ENCODE measurements at regions not wholly inside any gene's neighbourhood (a gene's known extent, or its start where the extent isn't known, plus 50 kb on each side); places are given as distances from the start of the nearest gene placed in this dataset.

GRCh38 chr15:73001840-73002239 is 50.4 kb upstream of the NEO1 start:
- H3F3A ChIP-seq (ENCODE audit: insufficient read depth, low read depth): no peaks in the 10 kb centered on the region
- no peak overlapping the region for H3K4me2 ChIP-seq
- H3K9me2 ChIP-seq (ENCODE audit: insufficient read depth): no peaks in the 10 kb centered on the region
- no peaks in the 10 kb centered on the region for H3K9me3 ChIP-seq (ENCODE audit: insufficient read depth, low read depth)
- no peaks in the 10 kb centered on the region for H3K36me3 ChIP-seq (ENCODE audit: low read depth)
- H3K79me2 ChIP-seq (ENCODE audit: low read depth): no peaks in the 10 kb centered on the region
- intact Hi-C loops (cut with micrococcal nuclease; ENCODE audit: unreplicated experiment): no loop called here
- no peak overlapping the region for H2AFZ ChIP-seq
- H4K20me1 ChIP-seq (ENCODE audit: insufficient read depth): no peaks in the 10 kb centered on the region
- H3K4me1 ChIP-seq (replicated peaks; ENCODE audit: insufficient read depth): no peaks in the 10 kb centered on the region
- H3K27me3 ChIP-seq (ENCODE audit: insufficient read depth, low read depth): peaks cover 73% of the 10 kb centered on the region
- ChIA-PET CTCF (no interaction called here), POLR2A (ENCODE audit: unreplicated experiment) (no interaction called here)
- DNase-seq: no peak
- no TSS peak for BruUV-seq (replicated peaks)
- TF ChIP-seq EZH2 (IDR thresholded peaks at IDR 0.05; ENCODE audit: low read depth) (no peak), CTCF (conservative IDR thresholded peaks at IDR 0.05) (no peak)
- no peak overlapping the region for H3K27ac ChIP-seq
- no peak overlapping the region for H3K4me3 ChIP-seq

- TF ChIP-seq CTCF (conservative IDR thresholded peaks at IDR 0.05) (no peak), EZH2 (IDR thresholded peaks at IDR 0.05; ENCODE audit: low read depth) (no peak)
- ChIA-PET POLR2A (ENCODE audit: unreplicated experiment) (no interaction called here), CTCF (no interaction called here)
- no peaks in the 10 kb centered on the region for H3F3A ChIP-seq (ENCODE audit: insufficient read depth, low read depth)
- no peaks in the 10 kb centered on the region for H4K20me1 ChIP-seq (ENCODE audit: insufficient read depth)
- H3K9me3 ChIP-seq (ENCODE audit: insufficient read depth, low read depth): no peaks in the 10 kb centered on the region
- no peak overlapping the region for H3K4me2 ChIP-seq
- peaks cover 85% of the 10 kb centered on the region for H3K27me3 ChIP-seq (ENCODE audit: insufficient read depth, low read depth)
- H2AFZ ChIP-seq: no peak overlapping the region
- no peaks in the 10 kb centered on the region for H3K79me2 ChIP-seq (ENCODE audit: low read depth)
- H3K4me3 ChIP-seq: no peak overlapping the region
- DNase-seq: no peak
- H3K27ac ChIP-seq: no peak overlapping the region
- no TSS peak for BruUV-seq (replicated peaks)
- no peaks in the 10 kb centered on the region for H3K9me2 ChIP-seq (ENCODE audit: insufficient read depth)
- no peaks in the 10 kb centered on the region for H3K36me3 ChIP-seq (ENCODE audit: low read depth)
- intact Hi-C loops (cut with micrococcal nuclease; ENCODE audit: unreplicated experiment): no loop called here
- no peaks in the 10 kb centered on the region for H3K4me1 ChIP-seq (replicated peaks; ENCODE audit: insufficient read depth)
Measured at GRCh38 chr15:73000293-73000692, 52.0 kb upstream of the NEO1 start.

GRCh38 chr15:72999586-72999985 is 52.7 kb upstream of the NEO1 start:
- Histone ChIP-seq H3F3A (ENCODE audit: insufficient read depth, low read depth) (no peaks in the 10 kb centered on the region), H3K27me3 (ENCODE audit: insufficient read depth, low read depth) (peaks cover 84% of the 10 kb centered on the region), H3K79me2 (ENCODE audit: low read depth) (no peaks in the 10 kb centered on the region), H3K4me2 (no peak overlapping the region), H2AFZ (no peak overlapping the region), H4K20me1 (ENCODE audit: insufficient read depth) (no peaks in the 10 kb centered on the region), H3K36me3 (ENCODE audit: low read depth) (no peaks in the 10 kb centered on the region), H3K27ac (no peak overlapping the region), H3K4me1 (replicated peaks; ENCODE audit: insufficient read depth) (no peaks in the 10 kb centered on the region), H3K9me3 (ENCODE audit: insufficient read depth, low read depth) (no peaks in the 10 kb centered on the region), H3K4me3 (no peak overlapping the region), H3K9me2 (ENCODE audit: insufficient read depth) (no peaks in the 10 kb centered on the region)
- BruUV-seq (replicated peaks): no TSS peak
- ChIA-PET CTCF (no interaction called here), POLR2A (ENCODE audit: unreplicated experiment) (no interaction called here)
- intact Hi-C loops (cut with micrococcal nuclease; ENCODE audit: unreplicated experiment): no loop called here
- TF ChIP-seq EZH2 (IDR thresholded peaks at IDR 0.05; ENCODE audit: low read depth): no peak
- TF ChIP-seq CTCF (conservative IDR thresholded peaks at IDR 0.05): no peak
- no peak for DNase-seq
